ENCODE measurements at regions not wholly inside any gene's neighbourhood (a gene's known extent, or its start where the extent isn't known, plus 50 kb on each side); places are given as distances from the start of the nearest gene placed in this dataset.
"Not testable (repeated sequence)": the region's sequence is repeated elsewhere in the genome, so short reads cannot be mapped to it uniquely, and the experiment has no call there.

DNA sequence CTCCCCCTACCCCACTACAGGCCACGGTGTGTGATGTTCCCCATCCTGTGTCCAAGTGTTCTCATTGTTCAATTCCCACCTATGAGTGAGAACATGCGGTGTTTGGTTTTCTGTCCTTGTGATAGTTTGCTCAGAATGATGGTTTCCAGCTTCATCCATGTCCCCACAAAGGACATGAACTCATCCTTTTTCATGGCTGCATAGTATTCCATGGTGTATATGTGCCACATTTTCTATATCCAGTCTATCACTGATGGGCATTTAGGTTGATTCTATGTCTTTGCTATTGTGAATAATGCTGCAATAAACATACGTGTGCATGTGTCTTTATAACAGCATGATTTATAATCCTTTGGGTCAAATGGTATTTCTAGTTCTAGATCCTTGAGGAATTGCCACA, 573.4 kb downstream of the TMTC2 start:
- TF ChIP-seq, protein P1, sequence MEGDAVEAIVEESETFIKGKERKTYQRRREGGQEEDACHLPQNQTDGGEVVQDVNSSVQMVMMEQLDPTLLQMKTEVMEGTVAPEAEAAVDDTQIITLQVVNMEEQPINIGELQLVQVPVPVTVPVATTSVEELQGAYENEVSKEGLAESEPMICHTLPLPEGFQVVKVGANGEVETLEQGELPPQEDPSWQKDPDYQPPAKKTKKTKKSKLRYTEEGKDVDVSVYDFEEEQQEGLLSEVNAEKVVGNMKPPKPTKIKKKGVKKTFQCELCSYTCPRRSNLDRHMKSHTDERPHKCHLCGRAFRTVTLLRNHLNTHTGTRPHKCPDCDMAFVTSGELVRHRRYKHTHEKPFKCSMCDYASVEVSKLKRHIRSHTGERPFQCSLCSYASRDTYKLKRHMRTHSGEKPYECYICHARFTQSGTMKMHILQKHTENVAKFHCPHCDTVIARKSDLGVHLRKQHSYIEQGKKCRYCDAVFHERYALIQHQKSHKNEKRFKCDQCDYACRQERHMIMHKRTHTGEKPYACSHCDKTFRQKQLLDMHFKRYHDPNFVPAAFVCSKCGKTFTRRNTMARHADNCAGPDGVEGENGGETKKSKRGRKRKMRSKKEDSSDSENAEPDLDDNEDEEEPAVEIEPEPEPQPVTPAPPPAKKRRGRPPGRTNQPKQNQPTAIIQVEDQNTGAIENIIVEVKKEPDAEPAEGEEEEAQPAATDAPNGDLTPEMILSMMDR (IDR thresholded peaks at IDR 0.05), result not testable (repeated sequence)
- not testable (repeated sequence) for TF ChIP-seq POLR2A (IDR thresholded peaks at IDR 0.05; ENCODE audit: low read length); RFX5 (IDR thresholded peaks at IDR 0.05); ZSCAN20 (CRISPR knock-in tag; IDR thresholded peaks at IDR 0.05); JUN (IDR thresholded peaks at IDR 0.05); EP300 (IDR thresholded peaks at IDR 0.05); HOXA7 (CRISPR knock-in tag; IDR thresholded peaks at IDR 0.05); BHLHE40 (IDR thresholded peaks at IDR 0.05; ENCODE audit: low read depth, low read length)
- TF ChIP-seq, protein P2, sequence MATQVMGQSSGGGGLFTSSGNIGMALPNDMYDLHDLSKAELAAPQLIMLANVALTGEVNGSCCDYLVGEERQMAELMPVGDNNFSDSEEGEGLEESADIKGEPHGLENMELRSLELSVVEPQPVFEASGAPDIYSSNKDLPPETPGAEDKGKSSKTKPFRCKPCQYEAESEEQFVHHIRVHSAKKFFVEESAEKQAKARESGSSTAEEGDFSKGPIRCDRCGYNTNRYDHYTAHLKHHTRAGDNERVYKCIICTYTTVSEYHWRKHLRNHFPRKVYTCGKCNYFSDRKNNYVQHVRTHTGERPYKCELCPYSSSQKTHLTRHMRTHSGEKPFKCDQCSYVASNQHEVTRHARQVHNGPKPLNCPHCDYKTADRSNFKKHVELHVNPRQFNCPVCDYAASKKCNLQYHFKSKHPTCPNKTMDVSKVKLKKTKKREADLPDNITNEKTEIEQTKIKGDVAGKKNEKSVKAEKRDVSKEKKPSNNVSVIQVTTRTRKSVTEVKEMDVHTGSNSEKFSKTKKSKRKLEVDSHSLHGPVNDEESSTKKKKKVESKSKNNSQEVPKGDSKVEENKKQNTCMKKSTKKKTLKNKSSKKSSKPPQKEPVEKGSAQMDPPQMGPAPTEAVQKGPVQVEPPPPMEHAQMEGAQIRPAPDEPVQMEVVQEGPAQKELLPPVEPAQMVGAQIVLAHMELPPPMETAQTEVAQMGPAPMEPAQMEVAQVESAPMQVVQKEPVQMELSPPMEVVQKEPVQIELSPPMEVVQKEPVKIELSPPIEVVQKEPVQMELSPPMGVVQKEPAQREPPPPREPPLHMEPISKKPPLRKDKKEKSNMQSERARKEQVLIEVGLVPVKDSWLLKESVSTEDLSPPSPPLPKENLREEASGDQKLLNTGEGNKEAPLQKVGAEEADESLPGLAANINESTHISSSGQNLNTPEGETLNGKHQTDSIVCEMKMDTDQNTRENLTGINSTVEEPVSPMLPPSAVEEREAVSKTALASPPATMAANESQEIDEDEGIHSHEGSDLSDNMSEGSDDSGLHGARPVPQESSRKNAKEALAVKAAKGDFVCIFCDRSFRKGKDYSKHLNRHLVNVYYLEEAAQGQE (IDR thresholded peaks at IDR 0.05), result not testable (repeated sequence)
- TF ChIP-seq, protein P3, sequence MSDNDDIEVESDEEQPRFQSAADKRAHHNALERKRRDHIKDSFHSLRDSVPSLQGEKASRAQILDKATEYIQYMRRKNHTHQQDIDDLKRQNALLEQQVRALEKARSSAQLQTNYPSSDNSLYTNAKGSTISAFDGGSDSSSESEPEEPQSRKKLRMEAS (IDR thresholded peaks at IDR 0.05), result not testable (repeated sequence)
- TF ChIP-seq, protein P4, sequence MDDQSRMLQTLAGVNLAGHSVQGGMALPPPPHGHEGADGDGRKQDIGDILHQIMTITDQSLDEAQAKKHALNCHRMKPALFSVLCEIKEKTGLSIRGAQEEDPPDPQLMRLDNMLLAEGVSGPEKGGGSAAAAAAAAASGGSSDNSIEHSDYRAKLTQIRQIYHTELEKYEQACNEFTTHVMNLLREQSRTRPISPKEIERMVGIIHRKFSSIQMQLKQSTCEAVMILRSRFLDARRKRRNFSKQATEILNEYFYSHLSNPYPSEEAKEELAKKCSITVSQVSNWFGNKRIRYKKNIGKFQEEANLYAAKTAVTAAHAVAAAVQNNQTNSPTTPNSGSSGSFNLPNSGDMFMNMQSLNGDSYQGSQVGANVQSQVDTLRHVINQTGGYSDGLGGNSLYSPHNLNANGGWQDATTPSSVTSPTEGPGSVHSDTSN (IDR thresholded peaks at IDR 0.05), result not testable (repeated sequence)

Measured in A549 (cell line).